H1 (cell line): ENCODE measurements at regions not wholly inside any gene's neighbourhood (a gene's known extent, or its start where the extent isn't known, plus 50 kb on each side); places are given as distances from the start of the nearest gene placed in this dataset.

Source experiments
- MAX ChIP-seq: IDR thresholded peaks from 2 replicates; pipeline ENCODE4 v1.6.1; 2012; ENCODE audit warnings: inconsistent platforms
- TAF1 ChIP-seq: IDR thresholded peaks from 2 replicates; pipeline ENCODE4 v1.6.1; 2011; ENCODE audit warnings: mild to moderate bottlenecking, low read depth, low read length

GRCh38 chr3:13135811-13136321, 62.6 kb upstream of the IQSEC1 start (continued):
- TF ChIP-seq MAX (no peak), TAF1 (no peak)
- TF ChIP-seq, all 59 proteins: peak for 0
